Immature natural killer cell (primary cell): ENCODE measurements at regions not wholly inside any gene's neighbourhood (a gene's known extent, or its start where the extent isn't known, plus 50 kb on each side); places are given as distances from the start of the nearest gene placed in this dataset.
"Not testable (repeated sequence)": the region's sequence is repeated elsewhere in the genome, so short reads cannot be mapped to it uniquely, and the experiment has no call there.

Experiments
- DNase-seq, 3 donors: peaks; one replicate each; pipeline ENCODE4 v3.0.0; 2022; ENCODE audit warnings: mixed read lengths in 1 of 3
- H3K27ac Mint-ChIP-seq, 6 donors: one replicate each; pipeline ENCODE4 v1.8.0; 2020; ENCODE audit warnings: mixed read lengths in 6 of 6, mild to moderate bottlenecking in 5 of 6, inconsistent platforms in 4 of 6, moderate library complexity in 3 of 6
- H3K27me3 Mint-ChIP-seq, 3 donors: one replicate each; pipeline ENCODE4 v1.8.0; 2020 to 2021; ENCODE audit warnings: low read depth in 3 of 3, mild to moderate bottlenecking in 3 of 3, mixed read lengths in 3 of 3, moderate library complexity in 3 of 3, inconsistent platforms in 1 of 3
- H3K36me3 Mint-ChIP-seq, 3 donors: one replicate each; pipeline ENCODE4 v1.8.0; 2020; ENCODE audit warnings: mixed read lengths in 3 of 3, inconsistent platforms in 2 of 3, mild to moderate bottlenecking in 2 of 3
- H3K4me1 Mint-ChIP-seq, 2 donors: one replicate each; pipeline ENCODE4 v1.8.0; 2020; ENCODE audit warnings: inconsistent platforms in 2 of 2, mild to moderate bottlenecking in 2 of 2, mixed read lengths in 2 of 2, moderate library complexity in 1 of 2
- H3K4me3 Mint-ChIP-seq, 5 donors: one replicate each; pipeline ENCODE4 v1.8.0; 2020; ENCODE audit warnings: mild to moderate bottlenecking in 5 of 5, mixed read lengths in 5 of 5, inconsistent platforms in 3 of 5, moderate library complexity in 3 of 5
- H3K9me3 Mint-ChIP-seq, 6 donors: one replicate each; pipeline ENCODE4 v1.8.0; 2020; ENCODE audit warnings: mild to moderate bottlenecking in 6 of 6, mixed read lengths in 6 of 6, inconsistent platforms in 4 of 6, moderate library complexity in 3 of 6

GRCh38 chr7:66413379-66414114 is 208.4 kb downstream of the TPST1 start:
- Mint-ChIP-seq H3K27me3 (peaks cover 2 to 7% (median 7%) of the 10 kb centered on the region in 3 donors), H3K4me1 (peaks cover 12 to 14% of the 10 kb centered on the region in 2 donors), H3K9me3 (no peaks in the 10 kb centered on the region), H3K4me3 (peak overlapping the region; percentile 76 to 81 (median 80)), H3K27ac (peak overlapping the region; percentile 29 to 93 (median 90)), H3K36me3 (peaks cover 0 to 3% (median 0%) of the 10 kb centered on the region in 3 donors)
- DNase-seq, result peak; percentile 78 to 84 (median 81)

GRCh38 chr7:66415659-66416265 is 210.6 kb downstream of the TPST1 start:
- Mint-ChIP-seq H3K4me3 (no peak overlapping the region), H3K27me3 (peaks cover 2 to 7% (median 7%) of the 10 kb centered on the region in 3 donors), H3K27ac (no peak overlapping the region)

GRCh38 chr7:66418537-66418936 is 210.1 kb upstream of the KCTD7 start:
- Mint-ChIP-seq H3K9me3 (no peaks in the 10 kb centered on the region), H3K27me3 (peaks cover 0 to 4% (median 3%) of the 10 kb centered on the region in 3 donors), H3K36me3 (peaks cover 0 to 4% (median 4%) of the 10 kb centered on the region in 3 donors), H3K4me3 (no peak overlapping the region), H3K4me1 (peaks cover 8 to 10% of the 10 kb centered on the region in 2 donors), H3K27ac (no peak overlapping the region)
- DNase-seq, result no peak

More at GRCh38 chr7:66415659-66416265, 210.6 kb downstream of the TPST1 start:
- no peaks in the 10 kb centered on the region for H3K9me3 Mint-ChIP-seq
- DNase-seq, result no peak
- peaks cover 12 to 14% of the 10 kb centered on the region in 2 donors for H3K4me1 Mint-ChIP-seq
- no peaks in the 10 kb centered on the region for H3K36me3 Mint-ChIP-seq

GRCh38 chr7:66419210-66419609 is 209.5 kb upstream of the KCTD7 start:
- H3K27ac Mint-ChIP-seq, result no peak overlapping the region
- no peaks in the 10 kb centered on the region for H3K9me3 Mint-ChIP-seq
- H3K36me3 Mint-ChIP-seq, result peaks cover under 1 to 7% (median 6%) of the 10 kb centered on the region in 3 donors
- no peak overlapping the region for H3K4me3 Mint-ChIP-seq
- no peak for DNase-seq
- peaks cover under 1 to 3% of the 10 kb centered on the region in 2 donors for H3K4me1 Mint-ChIP-seq
- H3K27me3 Mint-ChIP-seq, result peaks cover 0 to 4% (median 1%) of the 10 kb centered on the region in 3 donors

- H3K4me1 Mint-ChIP-seq, result no peaks in the 10 kb centered on the region
- H3K4me3 Mint-ChIP-seq, result no peak overlapping the region
- H3K27me3 Mint-ChIP-seq, result peaks cover 0 to 2% (median 2%) of the 10 kb centered on the region in 3 donors
- DNase-seq, result no peak
- H3K36me3 Mint-ChIP-seq, result peaks cover 3 to 14% (median 6%) of the 10 kb centered on the region in 3 donors
- no peak overlapping the region for H3K27ac Mint-ChIP-seq
- H3K9me3 Mint-ChIP-seq, result no peaks in the 10 kb centered on the region
Observed at GRCh38 chr7:66421830-66422475, 206.7 kb upstream of the KCTD7 start.

- peaks cover 0 to 2% (median 0%) of the 10 kb centered on the region in 3 donors for H3K27me3 Mint-ChIP-seq
Observed at GRCh38 chr7:66423729-66424128, 205.0 kb upstream of the KCTD7 start.

GRCh38 chr7:66426332-66426731 is 202.3 kb upstream of the KCTD7 start:
- Mint-ChIP-seq H3K27ac (no peak overlapping the region), H3K9me3 (no peaks in the 10 kb centered on the region), H3K36me3 (peaks cover 8 to 29% (median 10%) of the 10 kb centered on the region in 3 donors), H3K4me1 (no peaks in the 10 kb centered on the region), H3K4me3 (no peak overlapping the region), H3K27me3 (peaks cover 0 to 2% (median 0%) of the 10 kb centered on the region in 3 donors)
- DNase-seq, result no peak

More at GRCh38 chr7:66423729-66424128, 205.0 kb upstream of the KCTD7 start:
- H3K9me3 Mint-ChIP-seq, result no peaks in the 10 kb centered on the region
- DNase-seq, result no peak
- H3K36me3 Mint-ChIP-seq, result peaks cover 3 to 19% (median 6%) of the 10 kb centered on the region in 3 donors
- H3K4me3 Mint-ChIP-seq, result no peak overlapping the region
- no peaks in the 10 kb centered on the region for H3K4me1 Mint-ChIP-seq
- H3K27ac Mint-ChIP-seq, result no peak overlapping the region

- Mint-ChIP-seq H3K27me3 (peaks cover 0 to 2% (median 2%) of the 10 kb centered on the region in 3 donors), H3K36me3 (peaks cover 8 to 29% (median 10%) of the 10 kb centered on the region in 3 donors), H3K4me3 (no peak overlapping the region), H3K9me3 (no peaks in the 10 kb centered on the region), H3K4me1 (no peaks in the 10 kb centered on the region), H3K27ac (no peak overlapping the region)
- DNase-seq, result no peak
Observed at GRCh38 chr7:66426996-66427395, 201.7 kb upstream of the KCTD7 start.

- Mint-ChIP-seq H3K27me3 (peaks cover 0 to 2% (median 2%) of the 10 kb centered on the region in 3 donors), H3K4me3 (no peak overlapping the region), H3K4me1 (no peaks in the 10 kb centered on the region), H3K9me3 (no peaks in the 10 kb centered on the region), H3K36me3 (peaks cover 10 to 32% (median 10%) of the 10 kb centered on the region in 3 donors), H3K27ac (no peak overlapping the region)
- DNase-seq, result no peak
Observed at GRCh38 chr7:66427956-66428355, 200.7 kb upstream of the KCTD7 start.

GRCh38 chr7:66429498-66430163 is 199.1 kb upstream of the KCTD7 start:
- DNase-seq, result no peak
- H3K27ac Mint-ChIP-seq, result no peak overlapping the region
- no peak overlapping the region for H3K4me3 Mint-ChIP-seq
- peaks cover 0 to 2% (median 2%) of the 10 kb centered on the region in 3 donors for H3K27me3 Mint-ChIP-seq
- peaks cover 8 to 20% (median 13%) of the 10 kb centered on the region in 3 donors for H3K36me3 Mint-ChIP-seq
- no peaks in the 10 kb centered on the region for H3K9me3 Mint-ChIP-seq
- no peaks in the 10 kb centered on the region for H3K4me1 Mint-ChIP-seq

GRCh38 chr7:66430164-66430545 is 198.5 kb upstream of the KCTD7 start:
- no peaks in the 10 kb centered on the region for H3K9me3 Mint-ChIP-seq
- no peaks in the 10 kb centered on the region for H3K4me1 Mint-ChIP-seq
- peaks cover 13 to 18% (median 18%) of the 10 kb centered on the region in 3 donors for H3K36me3 Mint-ChIP-seq
- DNase-seq, result no peak
- H3K4me3 Mint-ChIP-seq, result no peak overlapping the region
- peaks cover 0 to 2% (median 2%) of the 10 kb centered on the region in 3 donors for H3K27me3 Mint-ChIP-seq
- H3K27ac Mint-ChIP-seq, result no peak overlapping the region

- H3K27me3 Mint-ChIP-seq, H3K4me3 Mint-ChIP-seq, H3K9me3 Mint-ChIP-seq, H3K4me1 Mint-ChIP-seq, H3K27ac Mint-ChIP-seq, DNase-seq: not testable (repeated sequence)
- H3K36me3 Mint-ChIP-seq, result peaks cover 0 to 17% (median 10%) of the 10 kb centered on the region in 3 donors
Observed at GRCh38 chr7:66438703-66439405, 189.8 kb upstream of the KCTD7 start.

GRCh38 chr7:66442385-66442784 is 186.3 kb upstream of the KCTD7 start:
- DNase-seq, result no peak
- no peak overlapping the region for H3K27ac Mint-ChIP-seq
- H3K27me3 Mint-ChIP-seq, result no peaks in the 10 kb centered on the region
- H3K4me1 Mint-ChIP-seq, result no peaks in the 10 kb centered on the region
- peaks cover 3 to 8% (median 3%) of the 10 kb centered on the region in 3 donors for H3K36me3 Mint-ChIP-seq
- no peaks in the 10 kb centered on the region for H3K9me3 Mint-ChIP-seq
- H3K4me3 Mint-ChIP-seq, result no peak overlapping the region
